HG02943 (cell line): ENCODE measurements at regions not wholly inside any gene's neighbourhood (a gene's known extent, or its start where the extent isn't known, plus 50 kb on each side); places are given as distances from the start of the nearest gene placed in this dataset.

Experiments
- ATAC-seq: cut with Tn5 transposase; IDR thresholded peaks from one replicate; pipeline ENCODE4 v1.9.1; 2021; ENCODE audit warnings: mild to moderate bottlenecking, low read depth, moderate library complexity; ENCODE audit not compliant: unreplicated experiment

DNA sequence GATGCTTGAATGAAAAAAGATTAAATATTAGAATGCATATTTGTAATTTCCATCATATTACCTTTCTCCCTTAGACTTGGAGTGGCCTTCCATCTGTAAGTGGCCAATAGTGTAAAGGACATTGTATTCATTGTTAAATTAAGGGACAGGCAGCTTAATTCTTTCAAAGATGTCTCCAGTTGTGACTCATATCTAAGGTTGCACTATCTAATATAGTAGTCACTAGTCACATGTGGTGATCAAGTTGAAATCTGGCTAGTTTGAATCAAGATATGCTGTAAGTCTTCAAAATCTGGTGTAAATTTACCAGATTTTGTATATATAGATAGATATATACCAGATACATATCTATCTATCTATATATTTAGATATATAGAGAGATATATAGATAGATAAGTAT, 52.4 kb upstream of the AGPS start:
- no peak for ATAC-seq

DNA sequence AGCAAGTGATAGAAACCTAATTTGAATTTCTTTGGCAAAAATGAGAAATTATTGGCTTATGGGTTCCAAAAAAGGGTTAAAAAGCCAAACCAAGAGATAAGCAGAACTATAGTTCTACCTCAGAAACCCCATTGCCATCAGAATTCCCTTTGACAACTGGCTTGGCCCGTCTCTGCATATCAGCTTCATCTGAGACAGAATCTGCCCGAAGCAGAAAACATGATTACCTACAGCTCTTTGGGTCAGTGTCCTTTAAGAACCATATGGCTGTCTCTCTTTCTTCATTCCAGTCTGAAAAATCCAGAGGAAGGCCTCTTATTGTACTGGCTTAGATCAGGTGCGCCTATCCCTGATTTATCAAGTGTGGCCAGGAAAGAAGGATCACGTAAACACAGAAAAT, 49.8 kb upstream of the AGPS start:
- no peak for ATAC-seq
